ENCODE measurements at regions not wholly inside any gene's neighbourhood (a gene's known extent, or its start where the extent isn't known, plus 50 kb on each side); places are given as distances from the start of the nearest gene placed in this dataset.
"Not testable (repeated sequence)": the region's sequence is repeated elsewhere in the genome, so short reads cannot be mapped to it uniquely, and the experiment has no call there.

GRCh38 chr6:103522045-103522444, 1337.7 kb downstream of the HACE1 start:
- DNase-seq (ENCODE audit: low read depth), result no peak
- no peak overlapping the region for H3K4me3 ChIP-seq (ENCODE audit: low read depth, low read length)

DNA sequence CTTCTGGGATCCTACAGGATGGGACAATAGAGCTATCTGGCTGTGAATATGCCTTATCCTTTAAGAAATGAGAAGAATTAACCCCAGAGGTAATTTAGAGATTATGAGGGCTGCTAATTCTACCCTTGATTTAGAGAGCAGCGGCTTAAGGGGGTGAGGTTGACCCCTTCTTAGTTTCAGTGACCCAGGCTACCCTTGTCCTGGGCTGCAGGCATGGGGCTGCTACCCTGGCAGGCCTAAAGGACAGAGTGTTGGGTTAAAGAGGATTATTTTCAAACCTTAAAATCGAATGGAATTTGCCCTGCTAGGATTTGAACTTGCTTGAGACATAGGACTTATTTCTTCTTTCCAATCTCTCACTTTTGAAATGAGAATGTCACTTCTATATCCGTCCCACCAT, 1343.4 kb downstream of the HACE1 start:
- no peak overlapping the region for H3K4me3 ChIP-seq (ENCODE audit: low read depth, low read length)
- no peak for DNase-seq (ENCODE audit: low read depth)
- TF ChIP-seq, protein P1, sequence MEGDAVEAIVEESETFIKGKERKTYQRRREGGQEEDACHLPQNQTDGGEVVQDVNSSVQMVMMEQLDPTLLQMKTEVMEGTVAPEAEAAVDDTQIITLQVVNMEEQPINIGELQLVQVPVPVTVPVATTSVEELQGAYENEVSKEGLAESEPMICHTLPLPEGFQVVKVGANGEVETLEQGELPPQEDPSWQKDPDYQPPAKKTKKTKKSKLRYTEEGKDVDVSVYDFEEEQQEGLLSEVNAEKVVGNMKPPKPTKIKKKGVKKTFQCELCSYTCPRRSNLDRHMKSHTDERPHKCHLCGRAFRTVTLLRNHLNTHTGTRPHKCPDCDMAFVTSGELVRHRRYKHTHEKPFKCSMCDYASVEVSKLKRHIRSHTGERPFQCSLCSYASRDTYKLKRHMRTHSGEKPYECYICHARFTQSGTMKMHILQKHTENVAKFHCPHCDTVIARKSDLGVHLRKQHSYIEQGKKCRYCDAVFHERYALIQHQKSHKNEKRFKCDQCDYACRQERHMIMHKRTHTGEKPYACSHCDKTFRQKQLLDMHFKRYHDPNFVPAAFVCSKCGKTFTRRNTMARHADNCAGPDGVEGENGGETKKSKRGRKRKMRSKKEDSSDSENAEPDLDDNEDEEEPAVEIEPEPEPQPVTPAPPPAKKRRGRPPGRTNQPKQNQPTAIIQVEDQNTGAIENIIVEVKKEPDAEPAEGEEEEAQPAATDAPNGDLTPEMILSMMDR (IDR thresholded peaks at IDR 0.05; ENCODE audit: insufficient read depth, low read depth, low read length, missing control alignments), result no peak

More at GRCh38 chr6:103522045-103522444, 1337.7 kb downstream of the HACE1 start:
- TF ChIP-seq, protein P1 (IDR thresholded peaks at IDR 0.05; ENCODE audit: insufficient read depth, low read depth, low read length, missing control alignments), result no peak

GRCh38 chr6:103507052-103507451, 1352.7 kb downstream of the HACE1 start:
- no peak overlapping the region for H3K4me3 ChIP-seq (ENCODE audit: low read depth, low read length)
- DNase-seq (ENCODE audit: low read depth), result no peak
- TF ChIP-seq, protein P1 (IDR thresholded peaks at IDR 0.05; ENCODE audit: insufficient read depth, low read depth, low read length, missing control alignments), result no peak

- no peak overlapping the region for H3K4me3 ChIP-seq (ENCODE audit: low read depth, low read length)
- DNase-seq (ENCODE audit: low read depth), result no peak
- TF ChIP-seq, protein P1 (IDR thresholded peaks at IDR 0.05; ENCODE audit: insufficient read depth, low read depth, low read length, missing control alignments), result no peak
Measured at GRCh38 chr6:103505155-103505518, 1354.6 kb downstream of the HACE1 start.

DNA sequence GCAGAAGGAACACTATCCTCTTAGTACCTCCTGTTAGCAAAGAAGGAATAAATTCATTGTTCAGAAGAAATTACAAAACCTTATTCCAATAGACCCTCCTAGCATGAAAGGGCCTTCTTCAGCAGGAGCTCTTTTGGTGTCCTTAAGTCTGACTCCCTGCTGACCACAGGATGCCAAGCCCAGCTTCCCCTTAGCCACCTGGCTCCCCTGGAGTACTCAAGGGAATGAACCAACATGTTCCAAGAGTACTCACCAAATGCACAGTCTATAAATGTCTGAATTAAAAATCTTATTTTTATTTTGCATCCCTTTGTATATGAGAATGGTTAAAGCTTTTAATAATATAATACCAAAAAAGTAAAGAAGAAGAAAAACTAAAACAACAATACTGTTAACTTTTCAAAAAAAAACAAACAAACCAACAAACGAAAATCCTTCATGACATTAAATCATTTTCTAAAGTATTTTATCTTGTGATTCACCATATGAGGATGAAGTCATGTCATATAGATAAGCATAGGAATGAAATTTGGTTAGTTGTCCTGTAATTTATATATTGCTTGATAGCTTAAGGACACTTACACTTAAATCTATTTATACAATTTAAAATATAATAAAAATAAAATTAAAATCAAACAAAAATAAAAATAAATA, 1355.1 kb downstream of the HACE1 start:
- TF ChIP-seq, protein P1 (IDR thresholded peaks at IDR 0.05; ENCODE audit: insufficient read depth, low read depth, low read length, missing control alignments), result no peak
- DNase-seq (ENCODE audit: low read depth), result no peak
- H3K4me3 ChIP-seq (ENCODE audit: low read depth, low read length), result no peak overlapping the region

GRCh38 chr6:103496588-103496987, 1363.1 kb downstream of the HACE1 start:
- DNase-seq (ENCODE audit: low read depth); H3K4me3 ChIP-seq (ENCODE audit: low read depth, low read length): not testable (repeated sequence)

GRCh38 chr6:103456652-103457051, 1403.1 kb downstream of the HACE1 start:
- TF ChIP-seq, protein P1 (IDR thresholded peaks at IDR 0.05; ENCODE audit: insufficient read depth, low read depth, low read length, missing control alignments), result no peak
- H3K4me3 ChIP-seq (ENCODE audit: low read depth, low read length), result no peak overlapping the region

More at GRCh38 chr6:103456652-103457051, 1403.1 kb downstream of the HACE1 start:
- no peak for DNase-seq (ENCODE audit: low read depth)
